ENCODE measurements at regions not wholly inside any gene's neighbourhood (a gene's known extent, or its start where the extent isn't known, plus 50 kb on each side); places are given as distances from the start of the nearest gene placed in this dataset.

GRCh38 chr18:45379903-45380302, 235.4 kb upstream of the SLC14A2 start:
- TF ChIP-seq POLR2A (IDR thresholded peaks at IDR 0.05) (no peak), CTCF (IDR thresholded peaks at IDR 0.05) (no peak)

Data from right lobe of liver (tissue), 4 donors.